ENCODE measurements at regions not wholly inside any gene's neighbourhood (a gene's known extent, or its start where the extent isn't known, plus 50 kb on each side); places are given as distances from the start of the nearest gene placed in this dataset.

- TF ChIP-seq, protein P1, sequence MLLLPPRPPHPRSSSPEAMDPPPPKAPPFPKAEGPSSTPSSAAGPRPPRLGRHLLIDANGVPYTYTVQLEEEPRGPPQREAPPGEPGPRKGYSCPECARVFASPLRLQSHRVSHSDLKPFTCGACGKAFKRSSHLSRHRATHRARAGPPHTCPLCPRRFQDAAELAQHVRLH (CRISPR knock-in tag; IDR thresholded peaks at IDR 0.05; ENCODE audit: borderline replicate concordance, low read depth): no peak
- no peak for TF ChIP-seq DPF2 (CRISPR knock-in tag; IDR thresholded peaks at IDR 0.05; ENCODE audit: borderline replicate concordance, low read depth)
- TF ChIP-seq ZBTB20 (CRISPR knock-in tag; IDR thresholded peaks at IDR 0.05; ENCODE audit: borderline replicate concordance, low read depth): no peak
These were observed 245.8 kb upstream of the JAG1 start (continued) for GRCh38 chr20:10919396-10920140.

GRCh38 chr20:10920396-10920795, 246.6 kb upstream of the JAG1 start:
- no peaks in the 10 kb centered on the region for H4K20me1 ChIP-seq (ENCODE audit: insufficient read depth, low read length)
- H2AFZ ChIP-seq (ENCODE audit: low read length): no peak overlapping the region
- CTCF ChIA-PET (ENCODE audit: low intra/inter-chr PET ratio, low total read pairs): no interaction called here
- 0 out of 5 replicates have a peak, but pooled peaks cover 0 to 4% of the 10 kb centered on the region in 2 experiments for H3K27me3 ChIP-seq (ENCODE audit: control insufficient read depth in 1 of 2, insufficient read depth in 2 of 2, low read length in 2 of 2)
- no peak overlapping the region for H3K9ac ChIP-seq (ENCODE audit: insufficient read depth, low read depth, low read length)
- in situ Hi-C loops (cut with HindIII; ENCODE audit: extremely low pct_ligation_motif_present, low pct_unique_long_range_greater_than_20kb): no loop called here
- TF ChIP-seq CREB1 (IDR thresholded peaks at IDR 0.05) (no peak), CREB1 (CRISPR knock-in tag; IDR thresholded peaks at IDR 0.05) (no peak), ZKSCAN8 (CRISPR knock-in tag; IDR thresholded peaks at IDR 0.05; ENCODE audit: borderline replicate concordance) (no peak), TBX2 (CRISPR knock-in tag; IDR thresholded peaks at IDR 0.05; ENCODE audit: borderline replicate concordance) (no peak), ZNF232 (CRISPR knock-in tag; IDR thresholded peaks at IDR 0.05; ENCODE audit: borderline replicate concordance) (no peak), DDIT3 (CRISPR knock-in tag; IDR thresholded peaks at IDR 0.05) (no peak)
- TF ChIP-seq, protein P2, sequence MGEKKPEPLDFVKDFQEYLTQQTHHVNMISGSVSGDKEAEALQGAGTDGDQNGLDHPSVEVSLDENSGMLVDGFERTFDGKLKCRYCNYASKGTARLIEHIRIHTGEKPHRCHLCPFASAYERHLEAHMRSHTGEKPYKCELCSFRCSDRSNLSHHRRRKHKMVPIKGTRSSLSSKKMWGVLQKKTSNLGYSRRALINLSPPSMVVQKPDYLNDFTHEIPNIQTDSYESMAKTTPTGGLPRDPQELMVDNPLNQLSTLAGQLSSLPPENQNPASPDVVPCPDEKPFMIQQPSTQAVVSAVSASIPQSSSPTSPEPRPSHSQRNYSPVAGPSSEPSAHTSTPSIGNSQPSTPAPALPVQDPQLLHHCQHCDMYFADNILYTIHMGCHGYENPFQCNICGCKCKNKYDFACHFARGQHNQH (CRISPR knock-in tag; IDR thresholded peaks at IDR 0.05): no peak
- TF ChIP-seq, protein P3, sequence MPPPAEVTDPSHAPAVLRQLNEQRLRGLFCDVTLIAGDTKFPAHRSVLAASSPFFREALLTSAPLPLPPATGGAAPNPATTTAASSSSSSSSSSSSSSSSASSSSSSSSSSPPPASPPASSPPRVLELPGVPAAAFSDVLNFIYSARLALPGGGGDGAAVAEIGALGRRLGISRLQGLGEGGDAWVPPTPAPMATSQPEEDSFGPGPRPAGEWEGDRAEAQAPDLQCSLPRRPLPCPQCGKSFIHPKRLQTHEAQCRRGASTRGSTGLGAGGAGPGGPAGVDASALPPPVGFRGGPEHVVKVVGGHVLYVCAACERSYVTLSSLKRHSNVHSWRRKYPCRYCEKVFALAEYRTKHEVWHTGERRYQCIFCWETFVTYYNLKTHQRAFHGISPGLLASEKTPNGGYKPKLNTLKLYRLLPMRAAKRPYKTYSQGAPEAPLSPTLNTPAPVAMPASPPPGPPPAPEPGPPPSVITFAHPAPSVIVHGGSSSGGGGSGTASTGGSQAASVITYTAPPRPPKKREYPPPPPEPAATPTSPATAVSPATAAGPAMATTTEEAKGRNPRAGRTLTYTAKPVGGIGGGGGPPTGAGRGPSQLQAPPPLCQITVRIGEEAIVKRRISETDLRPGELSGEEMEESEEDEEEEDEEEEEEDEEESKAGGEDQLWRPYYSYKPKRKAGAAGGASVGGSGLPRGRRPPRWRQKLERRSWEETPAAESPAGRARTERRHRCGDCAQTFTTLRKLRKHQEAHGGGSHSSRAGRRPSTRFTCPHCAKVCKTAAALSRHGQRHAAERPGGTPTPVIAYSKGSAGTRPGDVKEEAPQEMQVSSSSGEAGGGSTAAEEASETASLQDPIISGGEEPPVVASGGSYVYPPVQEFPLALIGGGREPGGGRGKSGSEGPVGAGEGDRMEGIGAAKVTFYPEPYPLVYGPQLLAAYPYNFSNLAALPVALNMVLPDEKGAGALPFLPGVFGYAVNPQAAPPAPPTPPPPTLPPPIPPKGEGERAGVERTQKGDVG (CRISPR knock-in tag; IDR thresholded peaks at IDR 0.05; ENCODE audit: borderline replicate concordance): no peak
- POLR2A ChIA-PET: no interaction called here
- H3K4me1 ChIP-seq (ENCODE audit: insufficient read depth, low read length): no peaks in the 10 kb centered on the region
- WGBS (ENCODE audit: low lambda C conversion rate): 11% methylated on average over 2 of the region's 2 CpGs
- H3K27ac ChIP-seq (ENCODE audit: extremely low read length, insufficient read depth, low read length): no peak overlapping the region
- intact Hi-C loops (cut with micrococcal nuclease; ENCODE audit: unreplicated experiment): no loop called here
- ATAC-seq: no peak
- H3K4me3 ChIP-seq (replicated peaks in 1 of 3; ENCODE audit: insufficient read depth in 1 of 3, low read depth in 2 of 3, low read length in 3 of 3): no peak overlapping the region
- no peak for DNase-seq (ENCODE audit: low spot score)
- H3K36me3 ChIP-seq (replicated peaks in 1 of 2; ENCODE audit: control insufficient read depth in 1 of 2, insufficient read depth in 2 of 2, low read length in 2 of 2): no peaks in the 10 kb centered on the region
- no TSS peak for BruUV-seq (replicated peaks)
- H3K4me2 ChIP-seq (ENCODE audit: low read depth, low read length): no peak overlapping the region
- no peaks in the 10 kb centered on the region for H3K9me3 ChIP-seq (ENCODE audit: low read length)
- no peak for FAIRE-seq
- no peaks in the 10 kb centered on the region for H3K79me2 ChIP-seq (ENCODE audit: insufficient read depth, low read length)
